Smooth muscle cell (in vitro differentiated cells): ENCODE measurements at regions not wholly inside any gene's neighbourhood (a gene's known extent, or its start where the extent isn't known, plus 50 kb on each side); places are given as distances from the start of the nearest gene placed in this dataset.

Source experiments
- DNase-seq: peaks from one replicate; lab custom pipeline; 2025; ENCODE audit not compliant: unreplicated experiment; lab: John Stamatoyannopoulos, UW
- H2AFZ ChIP-seq: fragments of 200-600 bp; sonication (generic); 2 replicates; pipeline ENCODE4 v1.6.0; 2016; ENCODE audit warnings: antibody characterized with exemption, low read depth, mild to moderate bottlenecking
- H3F3A ChIP-seq: fragments of 200-600 bp; sonication (generic); 2 replicates; pipeline ENCODE4 v1.6.0; 2017; ENCODE audit warnings: antibody characterized with exemption, low read depth
- H3K27ac ChIP-seq: fragments of 200-600 bp; sonication (generic); 2 replicates; pipeline ENCODE4 v1.5.1; 2016; ENCODE audit warnings: low read depth, mild to moderate bottlenecking
- H3K27me3 ChIP-seq: fragments of 200-600 bp; sonication (generic); 2 replicates; pipeline ENCODE4 v1.6.1; 2016; ENCODE audit warnings: low read depth, mild to moderate bottlenecking
- H3K36me3 ChIP-seq: fragments of 200-600 bp; sonication (generic); 2 replicates; pipeline ENCODE4 v1.5.1; 2016; ENCODE audit warnings: low read depth
- H3K4me1 ChIP-seq: fragments of 200-600 bp; sonication (generic); 2 replicates; pipeline ENCODE4 v1.5.1; 2016; ENCODE audit warnings: low read depth
- H3K4me2 ChIP-seq: fragments of 200-600 bp; sonication (generic); 2 replicates; pipeline ENCODE4 v1.6.0; 2016; ENCODE audit warnings: mild to moderate bottlenecking
- H3K4me3 ChIP-seq: fragments of 200-600 bp; sonication (generic); 2 replicates; pipeline ENCODE4 v1.5.1; 2016; ENCODE audit warnings: mild to moderate bottlenecking
- H3K79me2 ChIP-seq: fragments of 200-600 bp; sonication (generic); 2 replicates; pipeline ENCODE4 v1.6.0; 2016; ENCODE audit warnings: low read depth, mild to moderate bottlenecking
- H3K9ac ChIP-seq: fragments of 200-600 bp; sonication (generic); 2 replicates; pipeline ENCODE4 v1.6.0; 2016; ENCODE audit warnings: low read depth
- H3K9me3 ChIP-seq: fragments of 200-600 bp; sonication (generic); replicated peaks from 2 replicates; pipeline ENCODE4 v1.5.1; 2016; ENCODE audit warnings: low read depth
- H4K20me1 ChIP-seq: fragments of 200-600 bp; sonication (generic); 2 replicates; pipeline ENCODE4 v1.6.0; 2016; ENCODE audit warnings: low read depth
- CTCF ChIP-seq: fragments of 200-600 bp; sonication (generic); IDR thresholded peaks from 2 replicates; pipeline ENCODE4 v1.5.1; 2017; ENCODE audit warnings: borderline replicate concordance, mild to moderate bottlenecking, antibody characterized with exemption; ENCODE audit not compliant: insufficient read depth, poor library complexity, severe bottlenecking
- WGBS: methylation state at CpG from one replicate; pipeline ENCODE4 v1.1.7; 2016; ENCODE audit warnings: low lambda C conversion rate; 5-methylcytosine and 5-hydroxymethylcytosine counted together

- H3F3A ChIP-seq, result no peaks in the 10 kb centered on the region
- DNase-seq, result no peak
- no peaks in the 10 kb centered on the region for H3K9me3 ChIP-seq
- H3K27me3 ChIP-seq, result peaks cover 5% of the 10 kb centered on the region
- no peak overlapping the region for H3K9ac ChIP-seq
- H3K4me3 ChIP-seq, result no peak overlapping the region
- no peak overlapping the region for H3K4me2 ChIP-seq
- no peak overlapping the region for H2AFZ ChIP-seq
- no peak for TF ChIP-seq CTCF
- no peaks in the 10 kb centered on the region for H3K79me2 ChIP-seq
- H4K20me1 ChIP-seq, result no peaks in the 10 kb centered on the region
- no peaks in the 10 kb centered on the region for H3K36me3 ChIP-seq
- H3K4me1 ChIP-seq, result no peaks in the 10 kb centered on the region
- H3K27ac ChIP-seq, result no peak overlapping the region
- WGBS, result 88% methylated on average over 3 of the region's 3 CpGs
These were observed 130.8 kb upstream of the SFRP2 start for GRCh38 chr4:153919667-153920066.

- H3K4me2 ChIP-seq, result no peak overlapping the region
- H3K27me3 ChIP-seq, result peaks cover 5% of the 10 kb centered on the region
- no peaks in the 10 kb centered on the region for H3K36me3 ChIP-seq
- H3K79me2 ChIP-seq, result no peaks in the 10 kb centered on the region
- H3K9ac ChIP-seq, result no peak overlapping the region
- no peaks in the 10 kb centered on the region for H3K9me3 ChIP-seq
- H3K27ac ChIP-seq, result no peak overlapping the region
- no peak overlapping the region for H2AFZ ChIP-seq
- no peaks in the 10 kb centered on the region for H3F3A ChIP-seq
- no peak for TF ChIP-seq CTCF
- no peaks in the 10 kb centered on the region for H4K20me1 ChIP-seq
- no peak overlapping the region for H3K4me3 ChIP-seq
- no peak for DNase-seq
- WGBS, result 67% methylated on average over 5 of the region's 5 CpGs
- H3K4me1 ChIP-seq, result no peaks in the 10 kb centered on the region
These were observed 127.4 kb upstream of the SFRP2 start for GRCh38 chr4:153916273-153916755.

GRCh38 chr4:153912301-153912700 lies 123.4 kb upstream of the SFRP2 start:
- Histone ChIP-seq H2AFZ (no peak overlapping the region), H3K79me2 (no peaks in the 10 kb centered on the region), H3K4me1 (no peaks in the 10 kb centered on the region), H3K9ac (no peak overlapping the region), H3K4me2 (no peak overlapping the region), H3K4me3 (no peak overlapping the region), H3F3A (no peaks in the 10 kb centered on the region), H3K9me3 (no peaks in the 10 kb centered on the region), H3K27ac (no peak overlapping the region), H3K36me3 (no peaks in the 10 kb centered on the region), H3K27me3 (no peaks in the 10 kb centered on the region), H4K20me1 (no peaks in the 10 kb centered on the region)
- DNase-seq, result no peak
- TF ChIP-seq CTCF, result no peak

GRCh38 chr4:153909672-153910071 lies 120.8 kb upstream of the SFRP2 start:
- H3K9ac ChIP-seq, result no peak overlapping the region
- no peak overlapping the region for H3K4me2 ChIP-seq
- no peak for TF ChIP-seq CTCF
- H3K4me3 ChIP-seq, result no peak overlapping the region
- H2AFZ ChIP-seq, result no peak overlapping the region
- WGBS, result 78% methylated on average over 1 of the region's 1 CpG
- no peaks in the 10 kb centered on the region for H3K4me1 ChIP-seq
- H3F3A ChIP-seq, result no peaks in the 10 kb centered on the region
- H3K36me3 ChIP-seq, result no peaks in the 10 kb centered on the region
- DNase-seq, result no peak
- no peaks in the 10 kb centered on the region for H3K9me3 ChIP-seq
- no peaks in the 10 kb centered on the region for H3K79me2 ChIP-seq
- no peaks in the 10 kb centered on the region for H3K27me3 ChIP-seq
- H3K27ac ChIP-seq, result no peak overlapping the region
- no peaks in the 10 kb centered on the region for H4K20me1 ChIP-seq
